Panc1 (cell line): ENCODE measurements at regions not wholly inside any gene's neighbourhood (a gene's known extent, or its start where the extent isn't known, plus 50 kb on each side); places are given as distances from the start of the nearest gene placed in this dataset.
"Not testable (repeated sequence)": the region's sequence is repeated elsewhere in the genome, so short reads cannot be mapped to it uniquely, and the experiment has no call there.

Experiments used
- ATAC-seq: fragments of 200-7000 bp; cut with Tn5 transposase; 2 replicates; pipeline ENCODE4 v1.9.1; 2020; ENCODE audit warnings: mild to moderate bottlenecking, moderate library complexity
- BruUV-seq: library from RNA; stranded (reverse); fragments of 400-500 nt; replicated peaks from 2 replicates; lab custom pipeline; 2021; lab: Mats Ljungman, UMichigan
- CTCF ChIA-PET: fragments of 300-600 bp; sonication (Branson Sonifier 250); formaldehyde crosslinking; loops from one replicate; lab custom pipeline; 2022; ENCODE audit warnings: antibody characterized with exemption; lab: Charles Lee
- POLR2A ChIA-PET: fragments of 300-600 bp; sonication (Branson Sonifier 250); formaldehyde crosslinking; loops from one replicate; lab custom pipeline; 2022; ENCODE audit warnings: antibody characterized with exemption; lab: Charles Lee
- DNase-seq: peaks from one replicate; pipeline ENCODE4 v3.0.0-alpha.2; 2010; ENCODE audit warnings: low read depth, low spot score
- H3K27ac ChIP-seq: 2 replicates; pipeline ENCODE4 v1.5.1; 2011; ENCODE audit warnings: mild to moderate bottlenecking, low read length, inconsistent platforms
- H3K27me3 ChIP-seq: fragments of 200-500 bp; sonication (Bioruptor generic); 2 replicates; pipeline ENCODE4 v1.6.0; 2014; ENCODE audit warnings: low read length, inconsistent platforms; ENCODE audit not compliant: control insufficient read depth, insufficient read depth
- H3K36me3 ChIP-seq: fragments of 200-500 bp; sonication (Bioruptor generic); 2 replicates; pipeline ENCODE4 v1.5.1; 2014; ENCODE audit warnings: inconsistent platforms, mild to moderate bottlenecking, low read length, moderate library complexity; ENCODE audit not compliant: control insufficient read depth, insufficient read depth
- H3K4me1 ChIP-seq: 2 replicates; pipeline ENCODE4 v1.5.1; 2011; ENCODE audit warnings: inconsistent platforms, mild to moderate bottlenecking, low read length, moderate library complexity; ENCODE audit not compliant: control insufficient read depth, insufficient read depth
- H3K4me3 ChIP-seq, 2 experiments: 2 replicates each; pipeline ENCODE4 v1.5.1; 2011 to 2012; ENCODE audit warnings: low read depth in 2 of 2, low read length in 2 of 2, mild to moderate bottlenecking in 2 of 2, inconsistent platforms in 1 of 2, moderate library complexity in 1 of 2
- H3K9me3 ChIP-seq: fragments of 200-500 bp; sonication (Bioruptor generic); 2 replicates; pipeline ENCODE4 v1.5.1; 2014; ENCODE audit warnings: low read depth, mild to moderate bottlenecking, inconsistent platforms, low read length, moderate library complexity; ENCODE audit not compliant: control insufficient read depth, insufficient read depth
- POLR2AphosphoS5 ChIP-seq: IDR thresholded peaks from 2 replicates; pipeline ENCODE4 v1.6.1; 2012; ENCODE audit warnings: mild to moderate bottlenecking, low read depth, low read length, moderate library complexity
- REST ChIP-seq, 2 experiments: IDR thresholded peaks; 2 replicates each; pipeline ENCODE4 v1.6.1; 2011 to 2012; ENCODE audit warnings: low read depth in 2 of 2, control low read depth in 1 of 2, low read length in 1 of 2, mild to moderate bottlenecking in 1 of 2, moderate library complexity in 1 of 2; ENCODE audit not compliant: insufficient read depth in 1 of 2
- SIN3A ChIP-seq: IDR thresholded peaks from 2 replicates; pipeline ENCODE4 v1.6.1; 2012; ENCODE audit warnings: low read depth, mild to moderate bottlenecking, low read length, moderate library complexity, borderline replicate concordance; ENCODE audit not compliant: insufficient read depth
- TCF7L2 ChIP-seq: IDR thresholded peaks from 2 replicates; pipeline ENCODE4 v1.6.1; 2011; ENCODE audit warnings: mild to moderate bottlenecking, low read depth, low read length, inconsistent platforms
- in situ Hi-C: cut with HindIII; loops from 2 replicates; pipeline ENCODE4 v1.10.0; 2016; ENCODE audit warnings: low sequenced_read_pairs, low pct_unique_long_range_greater_than_20kb
- intact Hi-C: fragments of 100-400 bp; cut with micrococcal nuclease; formaldehyde crosslinking; loops from one replicate; pipeline ENCODE4 v1.10.0; 2022; ENCODE audit not compliant: unreplicated experiment
- TF ChIP-seq, protein P1 (sequence below): fragments of 450-650 bp; IDR thresholded peaks from 2 replicates; pipeline ENCODE4 v1.5.1; 2017; ENCODE audit warnings: mild to moderate bottlenecking

- POLR2A ChIA-PET, H3K27ac ChIP-seq, H3K27me3 ChIP-seq, DNase-seq, H3K36me3 ChIP-seq, H3K9me3 ChIP-seq, H3K4me3 ChIP-seq, H3K4me1 ChIP-seq, in situ Hi-C loops, BruUV-seq, intact Hi-C loops, ATAC-seq, CTCF ChIA-PET: not testable (repeated sequence)
Observed at GRCh38 chr2:35436893-35437292, 918.7 kb upstream of the CRIM1 start.

GRCh38 chr2:35428548-35428947 is 927.0 kb upstream of the CRIM1 start:
- ATAC-seq (no peak), DNase-seq (peak; percentile 30)
- Histone ChIP-seq H3K4me1 (no peaks in the 10 kb centered on the region), H3K27me3 (no peaks in the 10 kb centered on the region), H3K9me3 (no peaks in the 10 kb centered on the region), H3K36me3 (no peaks in the 10 kb centered on the region), H3K4me3 (no peak overlapping the region), H3K27ac (no peak overlapping the region)
- intact Hi-C loops, result no loop called here
- TF ChIP-seq REST (IDR thresholded peaks at IDR 0.05; ENCODE audit: insufficient read depth in 1 of 2, low read depth in 2 of 2, low read length in 1 of 2), result no peak
- TF ChIP-seq, protein P1, sequence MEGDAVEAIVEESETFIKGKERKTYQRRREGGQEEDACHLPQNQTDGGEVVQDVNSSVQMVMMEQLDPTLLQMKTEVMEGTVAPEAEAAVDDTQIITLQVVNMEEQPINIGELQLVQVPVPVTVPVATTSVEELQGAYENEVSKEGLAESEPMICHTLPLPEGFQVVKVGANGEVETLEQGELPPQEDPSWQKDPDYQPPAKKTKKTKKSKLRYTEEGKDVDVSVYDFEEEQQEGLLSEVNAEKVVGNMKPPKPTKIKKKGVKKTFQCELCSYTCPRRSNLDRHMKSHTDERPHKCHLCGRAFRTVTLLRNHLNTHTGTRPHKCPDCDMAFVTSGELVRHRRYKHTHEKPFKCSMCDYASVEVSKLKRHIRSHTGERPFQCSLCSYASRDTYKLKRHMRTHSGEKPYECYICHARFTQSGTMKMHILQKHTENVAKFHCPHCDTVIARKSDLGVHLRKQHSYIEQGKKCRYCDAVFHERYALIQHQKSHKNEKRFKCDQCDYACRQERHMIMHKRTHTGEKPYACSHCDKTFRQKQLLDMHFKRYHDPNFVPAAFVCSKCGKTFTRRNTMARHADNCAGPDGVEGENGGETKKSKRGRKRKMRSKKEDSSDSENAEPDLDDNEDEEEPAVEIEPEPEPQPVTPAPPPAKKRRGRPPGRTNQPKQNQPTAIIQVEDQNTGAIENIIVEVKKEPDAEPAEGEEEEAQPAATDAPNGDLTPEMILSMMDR, result peak; percentile 70
- in situ Hi-C loops, result no loop called here
- ChIA-PET POLR2A (interaction anchor here (0.7 kb wide), 1 partner anchor 1324 kb away, joined by 6 read pairs; no protein-coding TSS in a partner anchor), CTCF (no interaction called here)
- BruUV-seq, result no TSS peak

- H3K4me1 ChIP-seq, result no peaks in the 10 kb centered on the region
- intact Hi-C loops (no loop called here), in situ Hi-C loops (no loop called here)
- BruUV-seq, result no TSS peak
- TF ChIP-seq TCF7L2, result no peak
- TF ChIP-seq, protein P1, result no peak
- no peak for TF ChIP-seq POLR2AphosphoS5
- no peak for TF ChIP-seq REST (IDR thresholded peaks at IDR 0.05; ENCODE audit: insufficient read depth in 1 of 2, low read depth in 2 of 2, low read length in 1 of 2)
- TF ChIP-seq SIN3A, result no peak
- H3K36me3 ChIP-seq, result no peaks in the 10 kb centered on the region
- H3K27ac ChIP-seq, result no peak overlapping the region
- H3K9me3 ChIP-seq, result no peaks in the 10 kb centered on the region
- H3K4me3 ChIP-seq, result no peak overlapping the region
- DNase-seq, result no peak
- ChIA-PET POLR2A (interaction anchor here (0.6 kb wide), 1 partner anchor 1306 kb away, joined by 3 read pairs; no protein-coding TSS in a partner anchor), CTCF (no interaction called here)
- no peaks in the 10 kb centered on the region for H3K27me3 ChIP-seq
- no peak for ATAC-seq
Observed at GRCh38 chr2:35421485-35421884, 934.1 kb upstream of the CRIM1 start.
